HG02885 (cell line): ENCODE measurements at regions not wholly inside any gene's neighbourhood (a gene's known extent, or its start where the extent isn't known, plus 50 kb on each side); places are given as distances from the start of the nearest gene placed in this dataset.
"Not testable (repeated sequence)": the region's sequence is repeated elsewhere in the genome, so short reads cannot be mapped to it uniquely, and the experiment has no call there.

Source experiments
- ATAC-seq: cut with Tn5 transposase; IDR thresholded peaks from one replicate; pipeline ENCODE4 v1.9.1; 2021; ENCODE audit warnings: mild to moderate bottlenecking; ENCODE audit not compliant: unreplicated experiment, poor library complexity

DNA sequence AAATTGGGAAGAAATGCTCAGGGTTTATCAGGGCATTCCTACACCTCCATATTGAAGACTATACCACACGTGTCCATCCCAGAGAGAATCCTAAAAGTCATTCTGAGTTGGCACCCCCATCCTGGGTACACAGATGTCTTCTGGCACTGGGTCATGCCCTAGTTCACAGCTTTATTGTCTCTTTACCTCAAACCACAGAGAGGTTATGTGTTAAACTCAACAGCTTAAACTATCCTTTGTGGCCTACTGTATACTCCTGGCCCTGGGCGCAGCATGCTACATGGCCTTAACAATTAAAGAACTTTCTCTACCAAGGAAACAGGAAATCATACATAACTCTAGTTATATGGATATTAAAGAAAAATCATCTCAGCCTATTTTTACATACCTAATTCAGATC lies 115.6 kb upstream of the SEM1 start:
- ATAC-seq = no peak

DNA sequence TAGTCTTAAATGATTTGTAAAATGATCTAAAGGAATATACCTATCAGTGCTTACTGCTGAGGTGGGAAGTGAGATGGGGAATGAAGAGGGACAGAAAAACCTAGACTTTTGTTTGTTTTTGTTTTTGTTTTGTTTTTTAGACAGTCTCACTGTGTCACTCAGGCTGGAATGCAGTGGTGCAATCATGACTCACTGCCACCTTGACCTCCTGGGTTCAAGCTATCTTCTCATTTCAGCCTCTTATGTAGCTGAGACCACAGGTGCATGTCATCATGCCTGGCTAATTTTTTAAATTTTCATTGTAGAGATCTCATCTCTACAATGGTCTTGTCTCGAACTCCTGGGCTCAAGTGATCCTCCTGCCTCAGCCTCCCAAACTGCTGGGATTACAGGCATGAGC lies 116.4 kb upstream of the SEM1 start:
- ATAC-seq = no peak

GRCh38 chr7:96827701-96828100 lies 118.1 kb upstream of the SEM1 start:
- no peak for ATAC-seq

GRCh38 chr7:96829121-96829520 lies 119.5 kb upstream of the SEM1 start:
- ATAC-seq = not testable (repeated sequence)

GRCh38 chr7:96831446-96831845 lies 121.8 kb upstream of the SEM1 start:
- ATAC-seq = no peak

DNA sequence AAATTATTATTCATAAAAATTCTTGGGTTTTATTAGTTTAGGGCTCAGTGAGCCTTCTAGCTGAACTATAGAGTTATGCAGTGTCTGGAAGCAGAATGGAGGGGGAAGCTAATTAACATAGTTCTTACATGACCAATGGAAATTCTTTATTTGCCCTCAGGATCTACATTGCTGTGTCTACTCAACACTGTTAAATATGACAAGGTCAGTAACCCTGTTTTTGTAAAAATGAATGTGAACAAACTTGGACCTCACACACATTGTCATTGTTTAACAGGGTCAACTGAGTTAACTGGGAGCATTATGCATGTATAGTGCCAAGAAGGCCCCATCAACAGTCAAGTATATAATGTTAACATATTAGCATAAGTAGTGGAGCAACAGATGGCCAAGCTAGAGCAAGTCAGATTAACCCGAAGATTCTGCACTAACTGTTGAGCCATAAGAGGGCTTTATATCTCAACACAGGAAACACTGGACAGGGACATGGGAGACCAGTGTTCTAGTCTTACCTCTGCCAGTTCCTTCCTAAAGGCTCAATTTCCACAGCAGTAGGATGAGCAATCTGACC lies 122.5 kb upstream of the SEM1 start:
- ATAC-seq = no peak

GRCh38 chr7:96833676-96834453 lies 124.2 kb upstream of the SEM1 start:
- ATAC-seq = no peak

GRCh38 chr7:96836456-96836855 lies 126.8 kb upstream of the SEM1 start:
- no peak for ATAC-seq

DNA sequence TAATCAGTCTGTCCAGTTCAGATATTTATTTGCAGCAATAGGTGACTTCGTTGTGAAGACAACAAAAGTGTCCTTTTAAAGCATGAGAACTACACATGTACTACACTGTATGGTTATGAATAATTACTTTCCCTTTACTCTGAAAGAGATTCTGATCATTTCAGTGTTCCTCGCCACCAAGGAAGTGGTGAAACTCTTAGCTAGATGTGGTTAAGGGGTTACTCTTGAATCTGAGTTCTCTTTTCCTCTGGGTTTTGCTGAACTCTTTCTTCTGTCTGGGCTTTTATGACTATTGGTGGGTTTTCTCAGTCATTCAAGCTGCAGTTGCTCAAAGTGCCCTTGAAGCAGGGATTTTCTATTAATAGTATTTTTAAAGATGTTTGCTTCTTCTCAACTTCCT lies 127.9 kb upstream of the SEM1 start:
- peak; percentile 98 for ATAC-seq

- ATAC-seq = no peak
Observed at GRCh38 chr7:96838481-96838880, 128.8 kb upstream of the SEM1 start.

DNA sequence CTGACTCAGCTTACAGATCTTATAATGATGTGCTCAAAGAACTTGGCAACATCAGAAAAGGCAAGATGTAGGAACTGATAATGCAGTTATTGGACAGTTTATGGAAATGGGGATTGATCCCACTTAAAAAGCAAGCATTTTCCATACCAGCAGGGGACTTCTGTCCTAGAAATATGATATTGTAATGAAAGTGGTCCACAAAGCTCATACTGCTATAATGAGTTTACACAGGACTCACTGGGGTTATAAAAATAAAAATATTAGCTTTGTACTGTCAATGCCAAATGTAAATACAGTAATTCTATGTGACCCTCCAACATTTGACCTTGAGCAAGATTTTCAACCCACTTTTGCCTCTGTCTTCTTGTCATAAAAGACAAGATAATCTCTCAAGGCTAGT lies 145.5 kb upstream of the SEM1 start:
- ATAC-seq = no peak

DNA sequence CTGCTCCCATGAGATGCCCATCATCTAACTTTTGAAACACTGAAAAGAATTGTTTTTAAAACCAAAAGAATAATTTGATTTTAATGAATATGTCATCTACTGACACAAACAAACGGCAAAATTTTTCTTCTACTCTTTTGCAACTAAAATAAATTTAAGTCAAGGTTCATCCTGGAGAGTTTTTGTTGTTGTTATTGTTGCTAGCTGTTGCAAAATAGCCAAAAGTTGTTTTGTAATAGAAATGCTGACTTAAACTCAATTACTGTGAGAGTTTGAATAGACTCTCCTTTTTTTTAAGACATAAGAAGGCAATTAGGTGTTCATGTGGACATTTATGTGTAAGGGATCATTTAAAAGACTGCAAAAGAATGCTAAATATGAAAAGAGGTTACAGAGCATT lies 146.0 kb upstream of the SEM1 start:
- ATAC-seq = no peak

- no peak for ATAC-seq
Observed at GRCh38 chr7:96869538-96869937, 135.8 kb upstream of the DLX6 start.

- no peak for ATAC-seq
Observed at GRCh38 chr7:96870185-96870584, 135.2 kb upstream of the DLX6 start.

GRCh38 chr7:96870934-96871333 lies 134.4 kb upstream of the DLX6 start:
- ATAC-seq = no peak

GRCh38 chr7:96887426-96887825 lies 117.9 kb upstream of the DLX6 start:
- ATAC-seq = no peak

DNA sequence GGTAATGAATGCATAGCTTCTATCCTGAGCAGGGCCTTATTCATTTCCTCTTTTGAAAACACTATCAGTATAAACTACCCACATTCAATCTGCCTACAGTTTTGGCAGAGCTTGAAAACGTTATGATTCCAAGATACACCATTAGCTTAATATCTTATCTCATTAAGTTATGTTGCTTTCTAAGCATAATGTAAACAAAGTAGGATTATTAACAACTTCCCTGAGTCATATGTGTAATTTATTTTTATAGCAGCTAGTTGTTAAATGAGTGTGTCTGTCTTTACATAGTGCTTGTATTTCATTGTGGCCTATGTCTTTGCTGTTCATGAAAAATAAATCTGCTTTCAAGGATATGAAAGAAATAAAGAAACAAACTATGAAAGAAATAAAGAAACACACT lies 106.2 kb upstream of the DLX6 start:
- no peak for ATAC-seq

DNA sequence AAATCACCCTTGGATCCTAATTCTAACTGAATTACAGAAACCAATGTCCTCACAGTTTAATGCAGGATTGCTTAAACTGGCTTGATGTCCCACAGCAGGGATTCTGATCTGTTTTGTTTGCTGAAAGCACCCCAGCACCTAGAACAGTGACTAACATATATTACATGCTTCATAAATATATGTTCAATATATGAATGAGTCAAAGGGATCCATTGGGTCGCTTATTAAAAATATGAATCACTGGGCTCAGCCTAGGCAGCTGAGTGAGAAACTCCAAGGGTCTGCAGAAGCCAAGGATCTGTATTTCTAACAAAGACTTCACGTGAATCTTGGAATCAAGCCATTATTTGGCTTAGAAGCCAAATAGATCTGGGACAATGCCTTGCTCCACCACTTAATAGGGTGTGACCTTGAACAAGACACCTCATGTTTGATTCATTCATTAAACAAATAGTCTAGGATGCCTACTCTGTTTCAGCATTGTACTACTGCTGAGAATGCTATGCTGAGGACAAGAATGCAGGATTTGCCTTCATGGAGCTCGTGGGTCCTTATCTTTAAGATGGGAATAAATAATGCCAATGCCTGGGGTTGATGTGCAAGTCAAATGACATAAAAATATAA lies 103.4 kb upstream of the DLX6 start:
- ATAC-seq = no peak

DNA sequence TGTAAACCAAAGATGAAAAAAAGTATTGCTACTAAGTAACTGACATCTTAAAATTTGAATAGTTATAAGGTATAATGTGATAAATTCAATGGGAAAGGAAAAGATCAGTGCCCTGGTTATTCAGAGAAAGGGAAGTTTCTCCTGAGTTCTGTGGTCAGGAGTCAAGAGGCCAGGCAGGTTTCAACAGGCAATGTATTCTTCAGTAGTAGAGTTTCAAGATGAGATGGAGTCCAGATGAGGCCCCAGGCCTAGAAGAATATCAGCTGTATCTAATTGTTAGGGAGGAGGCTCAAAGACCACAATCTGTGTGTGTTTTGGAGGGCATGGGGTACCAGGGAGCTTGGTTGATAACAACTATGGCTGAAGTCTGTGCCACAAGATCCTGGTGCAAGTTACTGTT lies 101.4 kb upstream of the DLX6 start:
- no peak for ATAC-seq

DNA sequence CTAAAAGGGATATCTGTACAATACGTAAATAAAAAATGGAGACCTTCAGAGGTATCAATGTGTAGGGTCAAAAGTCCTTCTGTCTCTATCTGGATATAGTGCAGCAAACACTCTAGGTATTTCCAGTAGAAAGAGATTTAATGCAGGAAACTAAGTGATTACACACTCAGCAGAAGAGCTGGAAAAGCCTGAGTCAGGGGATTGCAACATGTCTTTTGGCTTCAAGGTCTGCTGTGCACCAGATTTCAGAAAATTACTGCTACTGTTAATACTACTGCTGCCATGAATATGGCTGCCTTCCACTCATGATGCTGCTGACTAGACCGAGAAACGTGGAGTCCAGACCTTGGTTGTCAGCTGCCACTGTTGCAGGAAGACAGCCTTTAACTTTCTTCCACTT lies 94.9 kb upstream of the DLX6 start:
- no peak for ATAC-seq

DNA sequence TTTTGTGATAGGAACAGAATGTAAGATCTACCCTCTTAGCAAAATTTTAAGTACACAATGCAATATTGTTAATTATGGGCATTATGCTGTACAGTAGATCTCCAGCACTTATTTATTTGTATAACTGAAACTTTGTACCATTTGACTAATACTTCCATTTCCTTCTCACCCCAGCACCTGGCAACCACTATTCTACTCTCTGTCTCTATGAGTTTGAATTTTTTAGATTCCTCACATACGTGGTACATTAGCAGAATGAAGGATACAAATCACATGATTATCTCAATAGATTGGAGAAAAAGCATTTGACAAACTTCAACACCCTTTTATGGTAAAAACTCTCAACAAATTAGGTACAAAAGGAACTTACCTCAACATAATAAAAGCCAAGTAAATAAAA lies 90.3 kb upstream of the DLX6 start:
- no peak for ATAC-seq

DNA sequence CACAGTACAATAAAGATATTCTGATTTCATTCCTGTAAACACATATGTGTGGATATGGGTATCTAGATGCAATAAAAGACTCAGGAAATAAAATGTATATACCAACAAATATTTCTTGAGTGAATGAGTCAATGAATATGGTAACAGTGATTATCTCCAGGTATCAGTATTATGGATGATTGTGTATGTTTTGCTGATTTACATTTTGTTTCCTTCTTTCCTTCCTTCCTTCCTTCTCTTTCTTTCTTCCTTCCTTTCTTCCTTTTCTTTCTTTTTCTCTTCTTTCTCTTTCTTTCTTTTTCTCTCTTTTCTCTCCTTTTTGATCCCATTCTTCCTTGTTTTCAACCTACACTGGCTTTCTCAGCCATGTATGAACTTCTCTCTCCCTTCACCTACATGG lies 85.3 kb upstream of the DLX6 start:
- no peak for ATAC-seq
